T-cell (primary cell): ENCODE measurements at regions not wholly inside any gene's neighbourhood (a gene's known extent, or its start where the extent isn't known, plus 50 kb on each side); places are given as distances from the start of the nearest gene placed in this dataset.

Source experiments
- ATAC-seq, 4 experiments: fragments of 200-7000 bp in 3 of 4; fragments of 150-1000 bp in 1 of 4; cut with Tn5 transposase; replicated peaks in 1 of 4; 1 replicate in 3 of 4; 2 replicates in 1 of 4; pipeline ENCODE4 v1.10.0; 2021; ENCODE audit warnings: moderate library complexity in 3 of 4, mild to moderate bottlenecking in 2 of 4, moderate number of reproducible peaks in 1 of 4
- CTCF ChIA-PET, 2 donors: fragments of 300-600 bp; sonication (Branson Sonifier 250); formaldehyde crosslinking; loops; one replicate each; lab custom pipeline; 2022; ENCODE audit warnings: antibody characterized with exemption in 2 of 2; lab: Charles Lee
- POLR2A ChIA-PET, 2 donors: fragments of 300-600 bp; sonication (Branson Sonifier 250); formaldehyde crosslinking; loops; one replicate each; lab custom pipeline; 2022; ENCODE audit warnings: antibody characterized with exemption in 2 of 2; lab: Charles Lee
- DNase-seq, 35 experiments: peaks; one replicate each; pipeline versions ENCODE4 v3.0.0 to v3.0.0-alpha.2; 2013 to 2023
- H3K27ac ChIP-seq: one replicate; pipeline ENCODE4 v1.5.1; 2013; ENCODE audit warnings: low read length
- H3K27me3 ChIP-seq, 2 experiments: replicated peaks in 1 of 2; 1 replicate in 1 of 2; 2 replicates in 1 of 2; pipeline versions ENCODE4 v1.6.1 to v1.7.0; 2013; ENCODE audit warnings: low read length in 1 of 2, mixed read lengths in 1 of 2; ENCODE audit not compliant: control insufficient read depth in 2 of 2, insufficient read depth in 2 of 2; ENCODE audit errors: extremely low read depth in 1 of 2
- H3K36me3 ChIP-seq, 2 donors: 1 replicate in 1 of 2; 2 replicates in 1 of 2; pipeline versions ENCODE4 v1.6.1 to v1.7.0; 2013; ENCODE audit warnings: low read length in 1 of 2; ENCODE audit not compliant: control insufficient read depth in 2 of 2, insufficient read depth in 1 of 2; ENCODE audit errors: extremely low read depth in 1 of 2
- H3K4me1 ChIP-seq, 2 experiments: 1 replicate in 1 of 2; 2 replicates in 1 of 2; pipeline versions ENCODE4 v1.6.1 to v1.7.0; 2013; ENCODE audit warnings: low read length in 2 of 2, mixed read lengths in 1 of 2; ENCODE audit not compliant: insufficient read depth in 2 of 2, control insufficient read depth in 1 of 2; ENCODE audit errors: extremely low read depth in 1 of 2
- H3K4me3 ChIP-seq, 2 donors: 1 replicate in 1 of 2; 2 replicates in 1 of 2; pipeline versions ENCODE4 v1.5.1 to v1.7.0; 2013; ENCODE audit warnings: mild to moderate bottlenecking in 2 of 2, low read length in 1 of 2, moderate library complexity in 1 of 2; ENCODE audit not compliant: control insufficient read depth in 1 of 2; ENCODE audit errors: extremely low read depth in 1 of 2
- H3K9me3 ChIP-seq: 2 replicates; pipeline ENCODE4 v1.7.0; 2013
- H3K27ac Mint-ChIP-seq, 2 donors: one replicate each; pipeline ENCODE4 v1.8.0; 2020 to 2021; ENCODE audit warnings: mild to moderate bottlenecking in 2 of 2, mixed read lengths in 2 of 2
- H3K27me3 Mint-ChIP-seq, 2 donors: one replicate each; pipeline ENCODE4 v1.8.0; 2021 to 2022; ENCODE audit warnings: mixed read lengths in 2 of 2
- H3K36me3 Mint-ChIP-seq: one replicate; pipeline ENCODE4 v1.8.0; 2021; ENCODE audit warnings: mixed read lengths
- H3K4me1 Mint-ChIP-seq, 3 donors: one replicate each; pipeline ENCODE4 v1.8.0; 2020 to 2022; ENCODE audit warnings: mixed read lengths in 3 of 3, mild to moderate bottlenecking in 1 of 3
- H3K4me3 Mint-ChIP-seq, 3 donors: one replicate each; pipeline ENCODE4 v1.8.0; 2020 to 2022; ENCODE audit warnings: mild to moderate bottlenecking in 3 of 3, mixed read lengths in 3 of 3, moderate library complexity in 3 of 3
- H3K9me3 Mint-ChIP-seq, 3 donors: one replicate each; pipeline ENCODE4 v1.8.0; 2020 to 2022; ENCODE audit warnings: mixed read lengths in 3 of 3
- WGBS: methylation state at CpG from one replicate; pipeline ENCODE4 v1.1.5; 2013; ENCODE audit warnings: missing lambda C conversion rate; ENCODE audit not compliant: insufficient coverage; 5-methylcytosine and 5-hydroxymethylcytosine counted together

GRCh38 chr7:7044806-7045205 is 137.5 kb upstream of the C1GALT1 start:
- Histone ChIP-seq H3K4me1 (peaks cover 0 to 11% of the 10 kb centered on the region in 2 experiments), H3K9me3 (no peaks in the 10 kb centered on the region), H3K4me3 (no peak overlapping the region), H3K36me3 (no peaks in the 10 kb centered on the region), H3K27ac (no peak overlapping the region), H3K27me3 (peaks cover 0 to 5% of the 10 kb centered on the region in 2 experiments)
- H3K36me3 Mint-ChIP-seq = no peaks in the 10 kb centered on the region
- DNase-seq (no peak), ATAC-seq (no peak)
- H3K9me3 Mint-ChIP-seq = peaks cover 0 to 9% (median 0%) of the 10 kb centered on the region in 3 donors
- 0% methylated on average over 1 of the region's 2 CpGs for WGBS
- peaks cover 8 to 15% (median 10%) of the 10 kb centered on the region in 3 donors for H3K4me1 Mint-ChIP-seq
- H3K4me3 Mint-ChIP-seq = no peak overlapping the region
- no peak overlapping the region for H3K27ac Mint-ChIP-seq
- POLR2A ChIA-PET = no interaction called here
- CTCF ChIA-PET = no interaction called here
- peaks cover 2 to 7% of the 10 kb centered on the region in 2 donors for H3K27me3 Mint-ChIP-seq

GRCh38 chr7:7048213-7048612 is 134.1 kb upstream of the C1GALT1 start:
- Histone ChIP-seq H3K4me1 (no peaks in the 10 kb centered on the region), H3K27me3 (no peaks in the 10 kb centered on the region), H3K27ac (no peak overlapping the region), H3K4me3 (no peak overlapping the region), H3K9me3 (no peaks in the 10 kb centered on the region), H3K36me3 (no peaks in the 10 kb centered on the region)
- ChIA-PET POLR2A (no interaction called here), CTCF (no interaction called here)
- WGBS = 73% methylated on average over 3 of the region's 4 CpGs
- peaks cover 0 to 8% of the 10 kb centered on the region in 2 donors for H3K27me3 Mint-ChIP-seq
- peaks cover 0 to 9% (median 0%) of the 10 kb centered on the region in 3 donors for H3K9me3 Mint-ChIP-seq
- peaks cover 0 to 2% (median 2%) of the 10 kb centered on the region in 3 donors for H3K4me1 Mint-ChIP-seq
- no peaks in the 10 kb centered on the region for H3K36me3 Mint-ChIP-seq
- no peak overlapping the region for H3K27ac Mint-ChIP-seq
- DNase-seq (no peak), ATAC-seq (no peak)
- H3K4me3 Mint-ChIP-seq = no peak overlapping the region

GRCh38 chr7:7051206-7051877 is 131.0 kb upstream of the C1GALT1 start:
- Mint-ChIP-seq H3K4me1 (no peaks in the 10 kb centered on the region), H3K27me3 (peaks cover 0 to 8% of the 10 kb centered on the region in 2 donors), H3K27ac (no peak overlapping the region), H3K4me3 (no peak overlapping the region), H3K9me3 (peaks cover 0 to 9% (median 0%) of the 10 kb centered on the region in 3 donors), H3K36me3 (no peaks in the 10 kb centered on the region)
- Histone ChIP-seq H3K27ac (no peak overlapping the region), H3K27me3 (no peaks in the 10 kb centered on the region), H3K36me3 (no peaks in the 10 kb centered on the region), H3K4me1 (no peaks in the 10 kb centered on the region), H3K9me3 (no peaks in the 10 kb centered on the region), H3K4me3 (no peak overlapping the region)
- DNase-seq (no peak), ATAC-seq (no peak)
- POLR2A ChIA-PET = no interaction called here
- CTCF ChIA-PET = no interaction called here
- WGBS = 100% methylated on average over 2 of the region's 4 CpGs

- Histone ChIP-seq H3K9me3 (no peaks in the 10 kb centered on the region), H3K36me3 (no peaks in the 10 kb centered on the region), H3K4me3 (no peak overlapping the region), H3K27me3 (no peaks in the 10 kb centered on the region), H3K27ac (no peak overlapping the region), H3K4me1 (no peaks in the 10 kb centered on the region)
- Mint-ChIP-seq H3K27ac (no peak overlapping the region), H3K36me3 (no peaks in the 10 kb centered on the region), H3K4me1 (no peaks in the 10 kb centered on the region), H3K4me3 (no peak overlapping the region), H3K9me3 (no peaks in the 10 kb centered on the region), H3K27me3 (peaks cover 0 to 9% of the 10 kb centered on the region in 2 donors)
- DNase-seq (no peak), ATAC-seq (no peak)
- WGBS = 91% methylated on average over 6 of the region's 8 CpGs
- ChIA-PET CTCF (no interaction called here), POLR2A (no interaction called here)
Observed at GRCh38 chr7:7054252-7054830, 128.0 kb upstream of the C1GALT1 start.

GRCh38 chr7:7060828-7061599 is 121.3 kb upstream of the C1GALT1 start:
- Mint-ChIP-seq H3K4me1 (no peaks in the 10 kb centered on the region), H3K27me3 (peaks cover 22 to 28% of the 10 kb centered on the region in 2 donors), H3K27ac (no peak overlapping the region), H3K36me3 (no peaks in the 10 kb centered on the region), H3K4me3 (no peak overlapping the region), H3K9me3 (peaks cover 0 to 3% (median 3%) of the 10 kb centered on the region in 3 donors)
- Histone ChIP-seq H3K9me3 (peaks cover 2% of the 10 kb centered on the region), H3K36me3 (no peaks in the 10 kb centered on the region), H3K27me3 (no peaks in the 10 kb centered on the region), H3K27ac (no peak overlapping the region), H3K4me3 (no peak overlapping the region), H3K4me1 (no peaks in the 10 kb centered on the region)
- ChIA-PET POLR2A (no interaction called here), CTCF (no interaction called here)
- WGBS = no CpG with 5 or more reads among the region's 10 CpGs
- DNase-seq = no peak
- ATAC-seq = no peak

- Mint-ChIP-seq H3K27me3 (no peaks in the 10 kb centered on the region), H3K4me1 (no peaks in the 10 kb centered on the region), H3K27ac (no peak overlapping the region), H3K9me3 (peaks cover 0 to under 1% (median 0%) of the 10 kb centered on the region in 3 donors), H3K36me3 (no peaks in the 10 kb centered on the region), H3K4me3 (no peak overlapping the region)
- no peaks in the 10 kb centered on the region for H3K27me3 ChIP-seq
- ATAC-seq (no peak), DNase-seq (no peak)
- H3K27ac ChIP-seq = no peak overlapping the region
- H3K4me1 ChIP-seq = no peaks in the 10 kb centered on the region
- no peaks in the 10 kb centered on the region for H3K36me3 ChIP-seq
- whole genome bisulfite sequencing = 100% methylated on average over 2 of the region's 8 CpGs
- CTCF ChIA-PET = no interaction called here
- H3K9me3 ChIP-seq = peaks cover 9% of the 10 kb centered on the region
- POLR2A ChIA-PET = no interaction called here
- no peak overlapping the region for H3K4me3 ChIP-seq
Observed at GRCh38 chr7:7077945-7078344, 104.4 kb upstream of the C1GALT1 start.
